ENCODE measurements at regions not wholly inside any gene's neighbourhood (a gene's known extent, or its start where the extent isn't known, plus 50 kb on each side); places are given as distances from the start of the nearest gene placed in this dataset.

DNA sequence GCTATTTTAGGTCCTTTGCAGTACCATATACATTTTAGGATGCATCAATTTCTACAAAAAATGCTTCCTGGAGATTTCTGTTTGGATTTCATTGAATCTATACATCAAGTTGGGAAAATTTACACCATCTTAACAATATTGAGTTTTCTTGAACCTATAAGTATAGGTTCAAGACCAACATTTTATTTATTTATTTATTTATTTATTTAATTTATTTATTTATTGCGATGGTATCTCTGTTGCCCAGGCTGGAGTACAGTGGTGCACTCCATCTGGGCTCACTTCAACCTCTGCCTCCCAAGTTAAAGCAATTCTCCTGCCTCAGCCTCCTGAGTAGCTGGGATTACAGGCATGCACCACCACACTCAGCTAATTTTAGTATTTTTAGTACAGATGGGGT lies 125.0 kb upstream of the HS3ST2 start:
- intact Hi-C loops (cut with micrococcal nuclease) (no loop called here), dilution Hi-C loops (cut with MboI; ENCODE audit: extremely low pct_ligation_motif_present, low sequenced_read_pairs) (no loop called here)
- Histone ChIP-seq H3K27ac (ENCODE audit: insufficient read depth, low read depth, low read length) (no peak overlapping the region), H3K36me3 (ENCODE audit: control insufficient read depth in 2 of 2, extremely low read depth in 1 of 2, insufficient read depth in 2 of 2, low read length in 2 of 2) (no peaks in the 10 kb centered on the region), H3K9me1 (replicated peaks; ENCODE audit: control insufficient read depth, extremely low read depth, insufficient read depth, low read length) (no peaks in the 10 kb centered on the region), H3K9me3 (replicated peaks; ENCODE audit: control insufficient read depth, insufficient read depth, low read length) (no peaks in the 10 kb centered on the region), H3K4me3 (replicated peaks in 1 of 3; ENCODE audit: insufficient read depth in 1 of 3, low read depth in 1 of 3, low read length in 3 of 3) (no peak overlapping the region), H3K4me2 (ENCODE audit: insufficient read depth, low read length) (no peak overlapping the region), H3K9ac (replicated peaks; ENCODE audit: extremely low read depth, insufficient read depth, low read length) (no peak overlapping the region), H4K20me1 (replicated peaks; ENCODE audit: control insufficient read depth, extremely low read depth, insufficient read depth, low read length) (no peaks in the 10 kb centered on the region), H3K79me2 (ENCODE audit: control insufficient read depth, insufficient read depth, low read length) (no peaks in the 10 kb centered on the region), H3K4me1 (ENCODE audit: control insufficient read depth, extremely low read depth, insufficient read depth, low read length) (no peaks in the 10 kb centered on the region), H2AFZ (ENCODE audit: low read depth, low read length) (no peak overlapping the region), H3K27me3 (ENCODE audit: control insufficient read depth in 2 of 2, insufficient read depth in 2 of 2, low read length in 2 of 2) (no peaks in the 10 kb centered on the region)
- CTCF ChIA-PET, result no interaction called here
- DNase-seq (ENCODE audit: low read depth, low spot score) (no peak), FAIRE-seq (no peak)
- POLR2A ChIA-PET, result no interaction called here
- no TSS peak for BruUV-seq (replicated peaks)
- TF ChIP-seq, protein P1, sequence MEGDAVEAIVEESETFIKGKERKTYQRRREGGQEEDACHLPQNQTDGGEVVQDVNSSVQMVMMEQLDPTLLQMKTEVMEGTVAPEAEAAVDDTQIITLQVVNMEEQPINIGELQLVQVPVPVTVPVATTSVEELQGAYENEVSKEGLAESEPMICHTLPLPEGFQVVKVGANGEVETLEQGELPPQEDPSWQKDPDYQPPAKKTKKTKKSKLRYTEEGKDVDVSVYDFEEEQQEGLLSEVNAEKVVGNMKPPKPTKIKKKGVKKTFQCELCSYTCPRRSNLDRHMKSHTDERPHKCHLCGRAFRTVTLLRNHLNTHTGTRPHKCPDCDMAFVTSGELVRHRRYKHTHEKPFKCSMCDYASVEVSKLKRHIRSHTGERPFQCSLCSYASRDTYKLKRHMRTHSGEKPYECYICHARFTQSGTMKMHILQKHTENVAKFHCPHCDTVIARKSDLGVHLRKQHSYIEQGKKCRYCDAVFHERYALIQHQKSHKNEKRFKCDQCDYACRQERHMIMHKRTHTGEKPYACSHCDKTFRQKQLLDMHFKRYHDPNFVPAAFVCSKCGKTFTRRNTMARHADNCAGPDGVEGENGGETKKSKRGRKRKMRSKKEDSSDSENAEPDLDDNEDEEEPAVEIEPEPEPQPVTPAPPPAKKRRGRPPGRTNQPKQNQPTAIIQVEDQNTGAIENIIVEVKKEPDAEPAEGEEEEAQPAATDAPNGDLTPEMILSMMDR (IDR thresholded peaks at IDR 0.05; ENCODE audit: extremely low read depth in 1 of 2, insufficient read depth in 1 of 2, low read depth in 1 of 2, low read length in 2 of 2), result no peak
- TF ChIP-seq JUN (IDR thresholded peaks at IDR 0.05; ENCODE audit: borderline replicate concordance, insufficient read depth, insufficient read length, low read depth), result no peak
- TF ChIP-seq FOS (IDR thresholded peaks at IDR 0.05; ENCODE audit: borderline replicate concordance, insufficient read depth, low read length), result no peak
- TF ChIP-seq EZH2 (IDR thresholded peaks at IDR 0.05; ENCODE audit: borderline replicate concordance, low read depth, low read length, severe bottlenecking), result no peak
- no peak for TF ChIP-seq GATA2 (IDR thresholded peaks at IDR 0.05; ENCODE audit: insufficient read depth, insufficient read length, low read depth, low read length)
- no peak for TF ChIP-seq MYC (IDR thresholded peaks at IDR 0.05; ENCODE audit: low read depth, low read length)
- TF ChIP-seq, protein P2, sequence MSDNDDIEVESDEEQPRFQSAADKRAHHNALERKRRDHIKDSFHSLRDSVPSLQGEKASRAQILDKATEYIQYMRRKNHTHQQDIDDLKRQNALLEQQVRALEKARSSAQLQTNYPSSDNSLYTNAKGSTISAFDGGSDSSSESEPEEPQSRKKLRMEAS (IDR thresholded peaks at IDR 0.05; ENCODE audit: insufficient read depth, insufficient read length), result no peak
- no peak for TF ChIP-seq POLR2AphosphoS5 (IDR thresholded peaks at IDR 0.05; ENCODE audit: insufficient read depth, low read depth, low read length)
- no peak for TF ChIP-seq POLR2A (IDR thresholded peaks at IDR 0.05; ENCODE audit: low read depth, low read length)

Measured in endothelial cell of umbilical vein (primary cell).